Esophagus muscularis mucosa (tissue), 4 donors: ENCODE measurements at regions not wholly inside any gene's neighbourhood (a gene's known extent, or its start where the extent isn't known, plus 50 kb on each side); places are given as distances from the start of the nearest gene placed in this dataset.

Experiments used
- DNase-seq: peaks from one replicate; pipeline ENCODE4 v3.0.0-alpha.2; 2017; ENCODE audit errors: extremely low spot score
- H3K27ac ChIP-seq, 4 donors: fragments of 200-600 bp; sonication (generic); replicated peaks in 1 of 4; 1 replicate in 3 of 4; 2 replicates in 1 of 4; pipeline ENCODE4 v1.5.1; 2016 to 2019; ENCODE audit warnings: mild to moderate bottlenecking in 1 of 4
- H3K27me3 ChIP-seq, 4 donors: fragments of 200-600 bp; sonication (generic); one replicate each; pipeline versions ENCODE4 v1.5.1 to v1.6.0; 2016 to 2019
- H3K36me3 ChIP-seq, 4 donors: fragments of 200-600 bp; sonication (generic); one replicate each; pipeline ENCODE4 v1.5.1; 2016 to 2019
- H3K4me1 ChIP-seq, 4 donors: fragments of 200-600 bp; sonication (generic); one replicate each; pipeline ENCODE4 v1.5.1; 2016 to 2019
- H3K4me3 ChIP-seq, 4 donors: fragments of 200-600 bp; sonication (generic); 1 replicate in 2 of 4; 2 replicates in 2 of 4; pipeline ENCODE4 v1.5.1; 2016 to 2019; ENCODE audit warnings: mild to moderate bottlenecking in 4 of 4, moderate library complexity in 1 of 4
- H3K9me3 ChIP-seq, 4 donors: fragments of 200-600 bp; sonication (generic); 1 replicate in 3 of 4; 2 replicates in 1 of 4; pipeline ENCODE4 v1.5.1; 2016 to 2019
- CTCF ChIP-seq, 3 experiments: fragments of 200-600 bp in 2 of 3; fragments of 450-650 bp in 1 of 3; sonication (generic) in 2 of 3; IDR thresholded peaks; one replicate each; pipeline ENCODE4 v1.5.1; 2017 to 2019; ENCODE audit warnings: antibody characterized with exemption in 3 of 3, mild to moderate bottlenecking in 2 of 3, moderate library complexity in 1 of 3
- EP300 ChIP-seq: sonication (generic); formaldehyde crosslinking; IDR thresholded peaks from one replicate; pipeline ENCODE4 v1.6.1; 2017; ENCODE audit warnings: antibody characterized with exemption
- POLR2A ChIP-seq: fragments of 450-650 bp; IDR thresholded peaks from one replicate; pipeline ENCODE4 v1.6.1; 2017; ENCODE audit warnings: antibody characterized with exemption, moderate library complexity, mild to moderate bottlenecking, low read depth
- POLR2AphosphoS5 ChIP-seq, 2 donors: sonication (generic); formaldehyde crosslinking; IDR thresholded peaks; one replicate each; pipeline ENCODE4 v1.6.1; 2017; ENCODE audit warnings: antibody characterized with exemption in 2 of 2
- WGBS: methylation state at CpG from one replicate; pipeline ENCODE4 v1.1.5; 2018; 5-methylcytosine and 5-hydroxymethylcytosine counted together
- intact Hi-C: fragments of 100-400 bp; cut with DNase I; formaldehyde crosslinking; loops from one replicate; pipeline ENCODE4 v1.15.1; 2023

- TF ChIP-seq CTCF (IDR thresholded peaks at IDR 0.05), result no peak
- no peak for TF ChIP-seq POLR2A
- no peak for TF ChIP-seq EP300
- no peak for TF ChIP-seq POLR2AphosphoS5 (IDR thresholded peaks at IDR 0.05)
- no peaks in the 10 kb centered on the region for H3K4me1 ChIP-seq
- no peaks in the 10 kb centered on the region for H3K36me3 ChIP-seq
- H3K27ac ChIP-seq, result no peak overlapping the region
- DNase-seq, result no peak
- no peaks in the 10 kb centered on the region for H3K9me3 ChIP-seq
- 71% methylated on average over 3 of the region's 3 CpGs for WGBS
- intact Hi-C loops, result no loop called here
- no peaks in the 10 kb centered on the region for H3K27me3 ChIP-seq
- no peak overlapping the region for H3K4me3 ChIP-seq
These were observed 348.3 kb downstream of the TDRD3 start for GRCh38 chr13:60745343-60745742.

- intact Hi-C loops, result no loop called here
- Histone ChIP-seq H3K4me1 (no peaks in the 10 kb centered on the region), H3K36me3 (no peaks in the 10 kb centered on the region), H3K27ac (no peak overlapping the region), H3K4me3 (no peak overlapping the region), H3K27me3 (no peaks in the 10 kb centered on the region), H3K9me3 (no peaks in the 10 kb centered on the region)
- DNase-seq, result no peak
- no peak for TF ChIP-seq POLR2AphosphoS5 (IDR thresholded peaks at IDR 0.05)
- no peak for TF ChIP-seq POLR2A
- TF ChIP-seq EP300, result no peak
- TF ChIP-seq CTCF (IDR thresholded peaks at IDR 0.05), result no peak
These were observed 336.9 kb downstream of the TDRD3 start for GRCh38 chr13:60733933-60734332.

DNA sequence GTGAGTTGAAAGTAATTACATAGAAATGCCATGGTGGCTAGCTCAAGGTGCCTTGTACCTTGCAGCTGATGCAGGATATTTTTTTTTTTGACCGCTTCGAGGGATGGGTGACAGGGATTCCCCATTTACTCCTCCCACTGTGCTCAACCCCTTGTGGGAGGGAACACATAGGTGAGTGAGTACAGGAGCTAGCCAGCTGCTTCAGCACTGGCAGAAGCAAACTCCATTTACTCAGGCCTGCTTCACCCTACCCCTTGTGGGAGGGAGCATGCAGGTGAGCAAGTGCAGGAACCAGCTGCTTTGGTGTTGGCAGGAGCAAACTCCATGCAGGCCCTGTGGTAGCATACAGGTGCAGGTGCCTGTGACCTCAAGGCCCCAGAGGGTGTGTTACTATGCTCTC, 330.1 kb downstream of the TDRD3 start:
- H3K9me3 ChIP-seq, result no peaks in the 10 kb centered on the region
- H3K36me3 ChIP-seq, result no peaks in the 10 kb centered on the region
- no peaks in the 10 kb centered on the region for H3K4me1 ChIP-seq
- H3K27me3 ChIP-seq, result no peaks in the 10 kb centered on the region
- DNase-seq, result no peak
- H3K4me3 ChIP-seq, result no peak overlapping the region
- intact Hi-C loops, result no loop called here
- H3K27ac ChIP-seq, result no peak overlapping the region
- TF ChIP-seq EP300, result no peak
- TF ChIP-seq POLR2A, result no peak
- no peak for TF ChIP-seq POLR2AphosphoS5 (IDR thresholded peaks at IDR 0.05)
- no peak for TF ChIP-seq CTCF (IDR thresholded peaks at IDR 0.05)
- WGBS, result 93% methylated on average over 2 of the region's 2 CpGs

DNA sequence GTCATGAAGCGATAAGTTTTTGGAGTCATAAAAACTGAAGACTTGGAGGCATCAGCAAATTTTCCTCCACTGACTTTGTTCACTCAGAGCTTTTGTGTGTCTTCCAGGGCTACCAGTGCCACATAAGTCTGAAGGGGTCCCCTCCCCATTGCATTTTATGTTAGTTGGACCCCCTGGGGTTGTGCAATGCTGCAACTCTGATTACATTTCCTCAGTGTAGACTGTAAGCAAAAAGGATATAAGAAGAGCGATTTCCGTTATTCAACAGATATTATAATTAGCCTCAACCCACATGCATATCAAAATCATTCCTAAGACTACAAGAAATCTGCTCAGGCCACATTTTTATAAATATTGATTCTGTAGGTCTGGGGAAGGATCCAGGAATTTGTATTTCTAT, 324.0 kb downstream of the TDRD3 start:
- intact Hi-C loops, result no loop called here
- Histone ChIP-seq H3K4me3 (no peak overlapping the region), H3K27ac (no peak overlapping the region), H3K4me1 (no peaks in the 10 kb centered on the region), H3K36me3 (no peaks in the 10 kb centered on the region), H3K27me3 (no peaks in the 10 kb centered on the region), H3K9me3 (no peaks in the 10 kb centered on the region)
- TF ChIP-seq POLR2A, result no peak
- no peak for TF ChIP-seq POLR2AphosphoS5 (IDR thresholded peaks at IDR 0.05)
- no peak for TF ChIP-seq EP300
- TF ChIP-seq CTCF (IDR thresholded peaks at IDR 0.05), result no peak
- no peak for DNase-seq
- 98% methylated on average over 3 of the region's 3 CpGs for WGBS

DNA sequence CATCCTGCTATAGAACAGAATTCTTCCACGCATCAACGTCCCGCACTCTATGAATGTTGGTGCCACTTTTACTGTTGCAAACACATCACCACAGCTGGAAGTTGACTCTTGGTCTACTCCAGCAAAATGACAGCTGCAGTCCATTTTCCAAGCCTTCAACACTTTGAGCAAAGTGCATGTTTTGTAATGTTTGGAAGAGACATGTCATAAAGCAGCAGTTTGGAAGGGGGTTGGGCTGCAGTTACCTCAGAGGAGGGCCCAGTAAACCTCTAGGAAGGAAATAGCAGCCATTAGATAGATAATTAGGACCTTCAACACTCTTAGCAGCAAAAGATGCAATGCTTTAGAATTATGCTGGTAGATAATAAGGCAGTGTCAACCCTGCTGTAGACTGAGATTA, 323.6 kb downstream of the TDRD3 start:
- Histone ChIP-seq H3K4me1 (no peaks in the 10 kb centered on the region), H3K27ac (no peak overlapping the region), H3K4me3 (no peak overlapping the region), H3K36me3 (no peaks in the 10 kb centered on the region), H3K9me3 (no peaks in the 10 kb centered on the region), H3K27me3 (no peaks in the 10 kb centered on the region)
- TF ChIP-seq CTCF (IDR thresholded peaks at IDR 0.05) (no peak), POLR2A (no peak), POLR2AphosphoS5 (IDR thresholded peaks at IDR 0.05) (no peak), EP300 (no peak)
- no peak for DNase-seq
- WGBS, result 98% methylated on average over 3 of the region's 3 CpGs
- intact Hi-C loops, result no loop called here
